GM23338 (cell line): ENCODE measurements at regions not wholly inside any gene's neighbourhood (a gene's known extent, or its start where the extent isn't known, plus 50 kb on each side); places are given as distances from the start of the nearest gene placed in this dataset.
A peak's percentile ranks its signal among the peaks of the same experiment; 100 is the strongest.

ENCODE experiments used
- ATAC-seq: fragments of 200-7000 bp; cut with Tn5 transposase; 3 replicates; pipeline ENCODE4 v1.9.1; 2020
- DNase-seq: peaks from one replicate; pipeline ENCODE4 v3.0.0-alpha.2; 2015; ENCODE audit warnings: low spot score
- H2AFZ ChIP-seq: fragments of 200-600 bp; sonication (generic); 2 replicates; pipeline ENCODE4 v1.8.0; 2016; ENCODE audit warnings: antibody characterized with exemption, mild to moderate bottlenecking, moderate library complexity
- H3F3A ChIP-seq: fragments of 200-600 bp; sonication (generic); replicated peaks from 2 replicates; pipeline ENCODE4 v1.8.0; 2017; ENCODE audit warnings: antibody characterized with exemption, mixed run types, low read depth
- H3K27ac ChIP-seq: fragments of 200-600 bp; sonication (generic); 2 replicates; pipeline ENCODE4 v1.6.1; 2016; ENCODE audit warnings: low read depth
- H3K27me3 ChIP-seq: fragments of 200-600 bp; sonication (generic); 2 replicates; pipeline ENCODE4 v1.8.0; 2016; ENCODE audit warnings: mild to moderate bottlenecking, mixed run types, moderate library complexity; ENCODE audit not compliant: insufficient read depth
- H3K36me3 ChIP-seq: fragments of 200-600 bp; sonication (generic); 2 replicates; pipeline ENCODE4 v1.8.0; 2016; ENCODE audit warnings: mild to moderate bottlenecking; ENCODE audit not compliant: insufficient read depth
- H3K4me1 ChIP-seq: fragments of 200-600 bp; sonication (generic); 2 replicates; pipeline ENCODE4 v1.8.0; 2016; ENCODE audit warnings: mild to moderate bottlenecking, moderate library complexity; ENCODE audit not compliant: insufficient read depth
- H3K4me2 ChIP-seq: fragments of 200-600 bp; sonication (generic); 2 replicates; pipeline ENCODE4 v1.7.1; 2017; ENCODE audit warnings: mixed run types
- H3K4me3 ChIP-seq: fragments of 200-600 bp; sonication (generic); 2 replicates; pipeline ENCODE4 v1.6.1; 2016; ENCODE audit warnings: mixed run types
- H3K79me2 ChIP-seq: fragments of 200-600 bp; sonication (generic); replicated peaks from 2 replicates; pipeline ENCODE4 v1.8.0; 2017; ENCODE audit warnings: mild to moderate bottlenecking; ENCODE audit not compliant: insufficient read depth
- H3K9me2 ChIP-seq: fragments of 200-600 bp; sonication (generic); 2 replicates; pipeline ENCODE4 v1.8.0; 2017; ENCODE audit not compliant: insufficient read depth
- H4K20me1 ChIP-seq: fragments of 200-600 bp; sonication (generic); replicated peaks from 2 replicates; pipeline ENCODE4 v1.8.0; 2017; ENCODE audit warnings: mild to moderate bottlenecking; ENCODE audit not compliant: insufficient read depth
- H3K27ac Mint-ChIP-seq: 2 replicates; pipeline ENCODE4 v1.8.0; 2020; ENCODE audit warnings: inconsistent platforms, mild to moderate bottlenecking, moderate library complexity, mixed read lengths
- H3K27me3 Mint-ChIP-seq: 3 replicates; pipeline ENCODE4 v1.8.0; 2022; ENCODE audit warnings: low read depth, mild to moderate bottlenecking, moderate library complexity, mixed read lengths, inconsistent platforms; ENCODE audit not compliant: insufficient read depth, poor library complexity
- H3K36me3 Mint-ChIP-seq: 3 replicates; pipeline ENCODE4 v1.8.0; 2021; ENCODE audit warnings: low read depth, mild to moderate bottlenecking, inconsistent platforms, moderate library complexity, mixed read lengths
- H3K4me1 Mint-ChIP-seq: 3 replicates; pipeline ENCODE4 v1.8.0; 2020; ENCODE audit warnings: mild to moderate bottlenecking, inconsistent platforms, mixed read lengths
- H3K4me3 Mint-ChIP-seq: 3 replicates; pipeline ENCODE4 v1.8.0; 2021; ENCODE audit warnings: moderate library complexity, mild to moderate bottlenecking, inconsistent platforms, mixed read lengths
- H3K9me3 Mint-ChIP-seq: 3 replicates; pipeline ENCODE4 v1.8.0; 2020; ENCODE audit warnings: moderate library complexity, mild to moderate bottlenecking, inconsistent platforms, mixed read lengths
- CREB1 ChIP-seq: fragments of 250-450 bp; sonication (Bioruptor Pico); IDR thresholded peaks from 2 replicates; pipeline ENCODE4 v1.5.0; 2020; ENCODE audit warnings: low read depth, mild to moderate bottlenecking, moderate library complexity
- EZH2 ChIP-seq: fragments of 200-600 bp; sonication (generic); IDR thresholded peaks from one replicate; pipeline ENCODE4 v1.8.0; 2017; ENCODE audit warnings: antibody characterized with exemption, mild to moderate bottlenecking, low read depth; ENCODE audit not compliant: unreplicated experiment
- EZH2phosphoT487 ChIP-seq: fragments of 200-600 bp; sonication (generic); IDR thresholded peaks from one replicate; pipeline ENCODE4 v1.8.1; 2018; ENCODE audit warnings: antibody characterized with exemption; ENCODE audit not compliant: unreplicated experiment
- JUNB ChIP-seq: IDR thresholded peaks from one replicate; pipeline ENCODE4 v1.6.1; 2016; ENCODE audit warnings: antibody characterized with exemption; ENCODE audit not compliant: unreplicated experiment
- NANOG ChIP-seq: IDR thresholded peaks from 2 replicates; pipeline ENCODE4 v1.6.1; 2016; ENCODE audit warnings: antibody characterized with exemption, borderline replicate concordance
- POLR2AphosphoS5 ChIP-seq: IDR thresholded peaks from 2 replicates; pipeline ENCODE4 v1.6.1; 2016; ENCODE audit warnings: antibody characterized with exemption, low read depth
- STAT1 ChIP-seq: IDR thresholded peaks from one replicate; pipeline ENCODE4 v1.6.1; 2016; ENCODE audit warnings: antibody characterized with exemption; ENCODE audit not compliant: unreplicated experiment
- ZNF114 ChIP-seq: fragments of 250-450 bp; sonication (Bioruptor Pico); IDR thresholded peaks from 2 replicates; pipeline ENCODE4 v1.5.0; 2020; ENCODE audit warnings: mild to moderate bottlenecking, moderate library complexity
- ZNF331 ChIP-seq: fragments of 250-450 bp; sonication (Bioruptor Pico); IDR thresholded peaks from 2 replicates; pipeline ENCODE4 v1.5.0; 2020; ENCODE audit warnings: low read depth, mild to moderate bottlenecking, moderate library complexity
- ZNF462 ChIP-seq: fragments of 250-450 bp; sonication (Bioruptor Pico); IDR thresholded peaks from 2 replicates; pipeline ENCODE4 v1.5.0; 2020; ENCODE audit warnings: mild to moderate bottlenecking, moderate library complexity
- TF ChIP-seq, protein P1 (sequence below): IDR thresholded peaks from 2 replicates; pipeline ENCODE4 v1.6.1; 2016; ENCODE audit warnings: antibody characterized with exemption
- TF ChIP-seq, protein P2 (sequence below): IDR thresholded peaks from one replicate; pipeline ENCODE4 v1.6.1; 2018; ENCODE audit warnings: antibody characterized with exemption; ENCODE audit not compliant: unreplicated experiment
- TF ChIP-seq, protein P3 (sequence below), 2 experiments: fragments of 200-600 bp in 1 of 2; sonication (generic) in 1 of 2; conservative IDR thresholded peaks; 2 replicates each; pipeline versions ENCODE4 v1.5.1 to v1.6.1; 2016 to 2017; ENCODE audit warnings: antibody characterized with exemption in 2 of 2, low read depth in 2 of 2, mild to moderate bottlenecking in 2 of 2, moderate library complexity in 1 of 2

DNA sequence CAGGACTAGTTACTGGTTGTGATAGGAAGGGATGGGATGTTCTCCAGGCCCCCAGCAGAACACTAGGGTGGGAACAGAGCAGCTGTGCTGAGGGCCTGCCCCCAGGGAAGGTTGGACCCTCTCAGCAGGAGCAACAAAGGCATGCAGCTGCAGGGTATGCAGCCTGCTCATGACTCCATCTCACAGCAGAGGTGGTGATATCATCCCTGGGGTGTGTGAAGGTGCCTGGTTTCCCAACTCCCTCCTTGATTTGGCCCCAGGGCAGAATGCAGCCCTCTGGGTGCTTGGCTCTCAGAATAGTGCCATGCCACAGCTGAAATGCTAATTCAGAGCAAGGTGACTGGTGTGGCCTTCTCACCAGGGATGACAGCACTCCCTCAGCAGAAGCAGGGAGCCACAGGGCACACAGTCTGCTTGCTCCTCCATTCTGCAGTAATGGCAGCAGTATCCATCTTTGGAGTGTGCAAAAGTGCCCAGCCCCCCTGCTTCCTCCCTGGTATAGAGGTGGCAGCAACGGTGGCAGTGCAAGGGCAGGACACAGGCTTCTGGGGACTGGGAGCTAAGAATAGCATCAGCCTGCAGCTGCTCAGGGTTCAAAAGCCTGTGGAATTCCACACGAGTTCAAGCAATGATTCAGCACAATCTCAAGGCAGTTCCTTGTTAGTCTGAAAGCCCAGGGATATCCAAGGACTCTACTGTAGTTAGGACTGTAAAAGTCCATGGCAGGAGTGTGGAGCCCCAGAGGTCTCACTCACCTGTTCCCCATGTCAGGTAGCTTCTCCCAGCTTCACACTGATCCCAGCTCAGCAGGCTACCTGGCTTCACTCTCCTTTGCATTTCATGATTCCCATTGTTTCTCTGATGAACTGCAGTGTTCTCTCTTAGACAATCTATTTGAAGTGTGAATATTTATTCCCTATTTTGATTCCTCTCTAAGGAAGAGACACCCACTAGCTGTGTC, 298.1 kb upstream of the FOXG1 start:
- ATAC-seq = peak; percentile 51
- Mint-ChIP-seq H3K4me1 (peaks cover 5% of the 10 kb centered on the region), H3K27me3 (no peaks in the 10 kb centered on the region), H3K4me3 (no peak overlapping the region), H3K27ac (no peak overlapping the region; the same call in 1 of the 2 replicates), H3K36me3 (peaks cover 14% of the 10 kb centered on the region; the same call in 2 of the 3 replicates), H3K9me3 (peaks cover 26% of the 10 kb centered on the region)
- Histone ChIP-seq H3K27me3 (no peaks in the 10 kb centered on the region), H3K4me1 (no peaks in the 10 kb centered on the region), H3K36me3 (no peaks in the 10 kb centered on the region; the same call in 1 of the 2 replicates), H4K20me1 (no peaks in the 10 kb centered on the region), H2AFZ (no peak overlapping the region), H3K9me2 (no peaks in the 10 kb centered on the region), H3K79me2 (no peaks in the 10 kb centered on the region), H3K4me3 (no peak overlapping the region), H3F3A (no peaks in the 10 kb centered on the region), H3K4me2 (no peak overlapping the region), H3K27ac (no peak overlapping the region)
- TF ChIP-seq NANOG (no peak), ZNF462 (CRISPR knock-in tag) (no peak), EZH2phosphoT487 (no peak), CREB1 (CRISPR knock-in tag) (no peak), POLR2AphosphoS5 (no peak), EZH2 (no peak), ZNF114 (CRISPR knock-in tag) (no peak), ZNF331 (CRISPR knock-in tag) (no peak), JUNB (no peak), STAT1 (no peak)
- TF ChIP-seq, protein P1, sequence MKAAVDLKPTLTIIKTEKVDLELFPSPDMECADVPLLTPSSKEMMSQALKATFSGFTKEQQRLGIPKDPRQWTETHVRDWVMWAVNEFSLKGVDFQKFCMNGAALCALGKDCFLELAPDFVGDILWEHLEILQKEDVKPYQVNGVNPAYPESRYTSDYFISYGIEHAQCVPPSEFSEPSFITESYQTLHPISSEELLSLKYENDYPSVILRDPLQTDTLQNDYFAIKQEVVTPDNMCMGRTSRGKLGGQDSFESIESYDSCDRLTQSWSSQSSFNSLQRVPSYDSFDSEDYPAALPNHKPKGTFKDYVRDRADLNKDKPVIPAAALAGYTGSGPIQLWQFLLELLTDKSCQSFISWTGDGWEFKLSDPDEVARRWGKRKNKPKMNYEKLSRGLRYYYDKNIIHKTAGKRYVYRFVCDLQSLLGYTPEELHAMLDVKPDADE = no peak
- TF ChIP-seq, protein P2, sequence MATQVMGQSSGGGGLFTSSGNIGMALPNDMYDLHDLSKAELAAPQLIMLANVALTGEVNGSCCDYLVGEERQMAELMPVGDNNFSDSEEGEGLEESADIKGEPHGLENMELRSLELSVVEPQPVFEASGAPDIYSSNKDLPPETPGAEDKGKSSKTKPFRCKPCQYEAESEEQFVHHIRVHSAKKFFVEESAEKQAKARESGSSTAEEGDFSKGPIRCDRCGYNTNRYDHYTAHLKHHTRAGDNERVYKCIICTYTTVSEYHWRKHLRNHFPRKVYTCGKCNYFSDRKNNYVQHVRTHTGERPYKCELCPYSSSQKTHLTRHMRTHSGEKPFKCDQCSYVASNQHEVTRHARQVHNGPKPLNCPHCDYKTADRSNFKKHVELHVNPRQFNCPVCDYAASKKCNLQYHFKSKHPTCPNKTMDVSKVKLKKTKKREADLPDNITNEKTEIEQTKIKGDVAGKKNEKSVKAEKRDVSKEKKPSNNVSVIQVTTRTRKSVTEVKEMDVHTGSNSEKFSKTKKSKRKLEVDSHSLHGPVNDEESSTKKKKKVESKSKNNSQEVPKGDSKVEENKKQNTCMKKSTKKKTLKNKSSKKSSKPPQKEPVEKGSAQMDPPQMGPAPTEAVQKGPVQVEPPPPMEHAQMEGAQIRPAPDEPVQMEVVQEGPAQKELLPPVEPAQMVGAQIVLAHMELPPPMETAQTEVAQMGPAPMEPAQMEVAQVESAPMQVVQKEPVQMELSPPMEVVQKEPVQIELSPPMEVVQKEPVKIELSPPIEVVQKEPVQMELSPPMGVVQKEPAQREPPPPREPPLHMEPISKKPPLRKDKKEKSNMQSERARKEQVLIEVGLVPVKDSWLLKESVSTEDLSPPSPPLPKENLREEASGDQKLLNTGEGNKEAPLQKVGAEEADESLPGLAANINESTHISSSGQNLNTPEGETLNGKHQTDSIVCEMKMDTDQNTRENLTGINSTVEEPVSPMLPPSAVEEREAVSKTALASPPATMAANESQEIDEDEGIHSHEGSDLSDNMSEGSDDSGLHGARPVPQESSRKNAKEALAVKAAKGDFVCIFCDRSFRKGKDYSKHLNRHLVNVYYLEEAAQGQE = no peak
- TF ChIP-seq, protein P3, sequence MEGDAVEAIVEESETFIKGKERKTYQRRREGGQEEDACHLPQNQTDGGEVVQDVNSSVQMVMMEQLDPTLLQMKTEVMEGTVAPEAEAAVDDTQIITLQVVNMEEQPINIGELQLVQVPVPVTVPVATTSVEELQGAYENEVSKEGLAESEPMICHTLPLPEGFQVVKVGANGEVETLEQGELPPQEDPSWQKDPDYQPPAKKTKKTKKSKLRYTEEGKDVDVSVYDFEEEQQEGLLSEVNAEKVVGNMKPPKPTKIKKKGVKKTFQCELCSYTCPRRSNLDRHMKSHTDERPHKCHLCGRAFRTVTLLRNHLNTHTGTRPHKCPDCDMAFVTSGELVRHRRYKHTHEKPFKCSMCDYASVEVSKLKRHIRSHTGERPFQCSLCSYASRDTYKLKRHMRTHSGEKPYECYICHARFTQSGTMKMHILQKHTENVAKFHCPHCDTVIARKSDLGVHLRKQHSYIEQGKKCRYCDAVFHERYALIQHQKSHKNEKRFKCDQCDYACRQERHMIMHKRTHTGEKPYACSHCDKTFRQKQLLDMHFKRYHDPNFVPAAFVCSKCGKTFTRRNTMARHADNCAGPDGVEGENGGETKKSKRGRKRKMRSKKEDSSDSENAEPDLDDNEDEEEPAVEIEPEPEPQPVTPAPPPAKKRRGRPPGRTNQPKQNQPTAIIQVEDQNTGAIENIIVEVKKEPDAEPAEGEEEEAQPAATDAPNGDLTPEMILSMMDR (conservative IDR thresholded peaks at IDR 0.05; ENCODE audit: low read depth in 2 of 2) = no peak
- peak; percentile 1 for DNase-seq
